HG03457 (cell line): ENCODE measurements at regions not wholly inside any gene's neighbourhood (a gene's known extent, or its start where the extent isn't known, plus 50 kb on each side); places are given as distances from the start of the nearest gene placed in this dataset.
"Not testable (repeated sequence)": the region's sequence is repeated elsewhere in the genome, so short reads cannot be mapped to it uniquely, and the experiment has no call there.

ENCODE experiments used
- ATAC-seq: cut with Tn5 transposase; IDR thresholded peaks from one replicate; pipeline ENCODE4 v1.9.1; 2021; ENCODE audit warnings: moderate number of reproducible peaks; ENCODE audit not compliant: unreplicated experiment

GRCh38 chr2:90288396-90288795 lies 1596.9 kb downstream of the RPIA start:
- ATAC-seq, result not testable (repeated sequence)

DNA sequence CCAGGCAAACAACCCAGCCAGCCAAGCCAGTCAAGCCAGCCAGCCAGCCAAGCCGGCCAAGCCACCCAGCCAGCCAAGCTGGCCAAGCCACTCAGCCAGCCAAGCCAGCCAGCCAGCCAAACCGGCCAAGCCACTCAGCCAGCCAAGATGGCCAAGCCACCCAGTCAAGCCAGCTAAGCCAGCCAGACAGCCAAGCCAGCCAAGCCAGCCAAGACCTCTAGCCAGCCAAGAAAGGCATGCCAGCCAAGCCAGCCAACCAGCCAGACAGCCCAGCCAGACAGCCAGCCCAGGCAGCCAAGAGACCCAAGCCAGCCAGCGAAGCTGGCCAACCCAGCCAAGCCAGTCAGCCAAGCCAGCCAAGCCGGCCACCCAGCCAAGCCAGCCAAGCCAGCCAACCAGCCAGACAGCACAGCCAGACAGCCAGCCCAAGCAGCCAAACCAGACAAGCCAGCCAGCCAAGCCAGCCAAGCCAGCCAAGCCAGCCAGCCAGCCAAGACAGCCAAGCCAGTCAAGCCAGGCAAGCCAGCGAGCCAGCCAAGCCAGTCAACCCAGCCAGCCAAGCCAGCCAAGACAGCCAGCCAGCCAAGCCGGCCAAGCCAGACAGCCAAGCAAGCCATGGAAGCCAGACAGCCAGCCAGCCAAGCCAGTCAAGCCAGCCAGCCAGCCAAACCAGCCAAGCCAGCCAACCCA lies 1598.0 kb downstream of the RPIA start:
- not testable (repeated sequence) for ATAC-seq

DNA sequence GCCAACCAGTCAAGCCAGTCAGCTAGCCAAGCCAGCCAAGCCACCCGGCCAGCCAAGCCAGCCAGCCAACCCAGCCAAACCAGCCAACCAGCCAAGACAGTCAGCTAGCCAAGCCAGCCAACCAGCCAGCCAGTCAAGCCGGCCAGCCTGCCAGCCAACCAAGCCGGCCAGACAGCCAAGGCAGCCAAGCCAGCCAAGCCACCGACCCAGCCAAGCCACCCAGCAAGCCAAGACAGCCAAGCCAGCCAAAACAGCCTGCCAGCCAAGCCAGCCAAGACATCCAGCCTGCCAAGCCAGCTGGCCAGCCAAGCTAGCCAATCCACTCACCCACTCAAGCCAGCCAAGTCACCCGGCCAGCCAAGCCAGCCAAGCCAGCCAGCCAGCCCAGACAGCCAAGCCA lies 1599.2 kb downstream of the RPIA start:
- not testable (repeated sequence) for ATAC-seq

- not testable (repeated sequence) for ATAC-seq
These were observed 1599.9 kb downstream of the RPIA start for GRCh38 chr2:90291168-90291883.

DNA sequence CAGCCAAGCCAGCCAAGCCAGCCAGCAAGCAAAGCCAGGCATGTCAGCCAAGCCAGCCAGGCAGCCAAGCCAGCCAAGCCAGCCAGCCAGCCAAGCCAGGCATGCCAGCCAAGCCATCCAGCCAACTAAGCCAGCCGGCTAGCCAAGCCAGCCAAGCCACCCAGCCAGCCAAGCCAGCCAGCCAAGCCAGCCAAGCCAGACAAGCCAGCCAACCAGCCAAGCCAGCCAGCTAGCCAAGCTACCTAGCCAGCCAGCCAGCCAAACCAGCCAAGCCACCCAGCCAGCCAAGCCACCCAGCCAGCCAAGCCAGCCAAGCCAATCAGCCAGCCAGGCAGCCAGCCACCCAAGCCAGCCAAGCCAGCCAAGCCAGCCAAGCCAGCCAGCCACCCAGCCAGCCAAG lies 1600.5 kb downstream of the RPIA start:
- not testable (repeated sequence) for ATAC-seq

DNA sequence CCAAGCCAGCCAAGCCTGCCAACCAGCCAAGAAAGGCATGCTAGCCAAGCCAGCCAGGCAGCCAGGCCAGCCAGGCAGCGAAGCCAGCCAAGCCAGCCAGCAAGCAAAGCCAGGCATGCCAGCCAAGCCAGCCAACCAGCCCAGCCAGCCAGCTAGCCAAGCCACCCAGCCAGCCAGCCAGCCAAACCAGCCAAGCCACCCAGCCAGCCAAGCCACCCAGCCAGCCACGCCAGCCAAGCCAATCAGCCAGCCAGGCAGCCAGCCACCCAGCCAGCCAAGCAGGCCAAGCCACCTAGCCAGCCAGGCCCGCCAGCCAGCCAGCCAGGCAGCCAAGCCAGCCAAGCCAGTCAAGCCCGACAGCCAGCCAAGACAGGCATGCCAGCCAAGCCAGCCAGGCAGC lies 1601.0 kb downstream of the RPIA start:
- not testable (repeated sequence) for ATAC-seq

GRCh38 chr2:90293224-90293623 lies 1601.8 kb downstream of the RPIA start:
- not testable (repeated sequence) for ATAC-seq

DNA sequence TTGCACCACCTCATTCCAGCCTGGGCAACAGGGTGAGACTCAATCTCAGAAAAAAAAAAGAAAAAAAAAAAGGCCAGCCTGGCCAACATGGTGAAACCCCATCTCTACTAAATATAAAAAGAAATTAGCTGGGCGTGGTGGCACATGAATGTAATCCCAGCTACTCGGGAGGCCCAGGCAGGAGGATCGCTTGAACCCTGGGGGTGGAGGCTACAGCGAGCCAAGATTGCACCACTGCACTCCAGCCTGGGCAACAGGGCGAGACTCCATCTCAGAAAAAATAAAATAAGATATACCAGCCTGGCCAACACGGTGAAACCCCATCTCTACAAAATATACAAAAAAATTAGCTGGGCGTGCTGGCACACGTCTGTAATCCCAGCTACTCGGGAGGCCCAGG lies 1602.3 kb downstream of the RPIA start:
- ATAC-seq, result not testable (repeated sequence)

GRCh38 chr2:90295036-90295750 lies 1603.7 kb downstream of the RPIA start:
- ATAC-seq, result not testable (repeated sequence)

DNA sequence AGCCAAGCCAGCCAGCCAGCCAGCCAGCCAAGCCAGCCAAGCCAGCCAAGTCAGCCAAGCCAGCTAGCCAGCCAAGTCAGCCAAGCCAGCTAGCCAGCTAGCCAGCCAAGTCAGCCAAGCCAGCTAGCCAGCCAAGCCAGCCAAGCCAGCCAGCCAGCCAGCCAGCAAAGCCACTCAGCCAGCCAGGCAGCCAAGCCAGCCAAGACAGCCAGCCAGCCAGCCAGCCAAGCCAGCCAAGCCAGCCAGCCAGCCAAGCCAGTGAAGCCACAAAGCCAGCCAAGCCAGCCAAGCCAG lies 1605.0 kb downstream of the RPIA start:
- not testable (repeated sequence) for ATAC-seq

- not testable (repeated sequence) for ATAC-seq
These were observed 1606.2 kb downstream of the RPIA start for GRCh38 chr2:90297701-90298100.

DNA sequence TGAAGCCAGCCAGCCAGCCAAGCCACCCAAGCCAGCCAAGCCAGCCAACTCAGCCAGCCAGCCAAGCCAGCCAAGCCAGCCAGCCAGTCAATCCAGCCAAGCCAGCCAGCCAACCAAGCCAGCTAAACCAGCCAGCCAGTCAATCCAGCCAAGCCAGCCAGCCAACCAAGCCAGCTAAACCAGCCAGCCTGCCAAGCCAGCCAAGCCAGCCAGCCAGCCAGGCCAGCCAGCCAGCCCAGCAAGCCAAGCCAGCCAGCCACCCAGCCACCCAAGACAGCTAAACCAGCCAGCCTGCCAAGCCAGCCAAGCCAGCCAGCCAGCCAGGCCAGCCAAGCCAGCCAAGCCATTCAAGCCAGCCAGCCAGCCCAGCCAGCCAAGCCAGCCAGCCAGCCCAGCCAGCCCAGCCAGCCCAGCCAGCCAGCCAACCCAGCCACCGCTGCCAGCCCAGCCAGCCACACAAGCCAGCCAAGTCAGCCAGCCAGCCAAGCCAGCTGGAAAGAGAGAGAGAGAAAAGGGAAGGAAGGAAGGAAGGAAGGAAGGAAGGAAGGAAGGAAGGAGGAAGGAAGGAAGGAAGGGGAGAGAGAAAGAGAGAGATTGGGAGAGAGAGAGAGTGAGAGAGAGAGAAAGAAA lies 1606.8 kb downstream of the RPIA start:
- not testable (repeated sequence) for ATAC-seq

DNA sequence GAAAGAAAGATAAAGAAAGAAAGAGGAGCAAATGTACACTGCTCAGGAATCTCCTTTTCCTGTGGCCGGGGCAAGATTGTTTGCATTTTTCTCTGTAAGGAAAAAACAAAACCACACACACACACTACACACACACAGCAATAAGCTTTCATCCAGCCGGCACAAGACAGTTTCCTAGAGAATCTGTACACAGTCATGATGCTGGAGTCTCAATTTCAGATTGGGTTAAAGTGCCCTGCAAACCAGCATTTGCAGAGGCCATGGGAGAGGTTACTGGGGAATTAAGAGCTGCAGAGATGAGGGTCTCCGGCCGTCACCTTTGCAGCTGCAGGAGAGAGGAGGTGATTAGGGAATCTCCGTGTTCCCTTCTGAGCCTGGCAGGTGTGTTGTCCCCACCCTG lies 1607.5 kb downstream of the RPIA start:
- not testable (repeated sequence) for ATAC-seq

- ATAC-seq, result not testable (repeated sequence)
These were observed 1631.5 kb downstream of the RPIA start for GRCh38 chr2:90322982-90323381.

- ATAC-seq, result not testable (repeated sequence)
These were observed 1632.4 kb downstream of the RPIA start for GRCh38 chr2:90323612-90324558.

- ATAC-seq, result not testable (repeated sequence)
These were observed 1633.2 kb downstream of the RPIA start for GRCh38 chr2:90324672-90325071.

DNA sequence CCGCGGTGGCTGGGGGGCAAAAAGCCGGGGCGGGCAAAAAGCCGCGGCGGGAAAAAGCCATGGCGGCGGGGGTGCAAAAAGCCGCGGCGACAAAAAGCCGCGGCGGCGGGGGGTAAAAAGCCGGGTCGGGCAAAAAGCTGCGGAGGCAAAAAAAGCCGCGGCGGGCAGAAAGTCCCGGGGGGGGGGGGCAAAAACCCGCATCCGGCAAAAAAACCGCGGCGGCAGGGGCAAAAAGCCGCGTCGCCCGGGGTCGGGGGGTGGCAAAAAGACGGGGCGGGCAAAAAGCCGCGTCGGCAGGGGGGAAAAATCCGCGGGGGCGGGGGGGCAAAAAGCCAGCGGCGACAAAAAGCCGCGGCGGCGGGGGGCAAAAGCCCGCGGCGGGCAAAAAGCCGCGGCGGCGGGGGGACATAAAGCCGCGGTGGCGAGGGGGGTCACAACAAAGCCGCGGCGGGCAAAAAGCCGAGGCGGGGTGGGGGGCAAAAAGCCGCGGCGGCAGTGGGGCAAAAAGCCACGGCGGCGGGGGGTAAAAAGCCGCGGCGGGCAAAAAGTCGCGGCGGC lies 1634.4 kb downstream of the RPIA start:
- not testable (repeated sequence) for ATAC-seq

GRCh38 chr2:90355546-90355945 lies 1664.1 kb downstream of the RPIA start:
- not testable (repeated sequence) for ATAC-seq

DNA sequence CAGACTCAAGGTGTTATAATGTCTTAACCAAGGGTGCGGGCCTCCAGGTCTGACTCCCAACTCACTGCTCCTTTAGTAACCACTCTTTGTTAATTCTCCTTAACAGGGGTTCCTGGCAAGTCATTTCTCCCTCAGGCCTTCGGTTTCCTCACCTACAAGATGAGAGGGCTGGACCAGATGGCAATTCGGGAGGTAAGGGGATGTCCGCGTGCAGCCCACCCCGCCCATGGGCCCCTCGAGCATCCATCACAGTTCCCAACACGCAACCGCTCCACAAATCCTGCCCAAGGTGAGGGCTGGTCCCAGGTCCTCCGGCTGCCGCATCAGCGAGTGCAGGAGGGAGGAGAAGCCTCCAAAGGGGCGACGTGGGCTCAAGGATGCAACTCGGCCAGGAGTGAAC lies 1667.9 kb downstream of the RPIA start:
- ATAC-seq, result not testable (repeated sequence)
